ENCODE measurements at regions not wholly inside any gene's neighbourhood (a gene's known extent, or its start where the extent isn't known, plus 50 kb on each side); places are given as distances from the start of the nearest gene placed in this dataset.
A peak's percentile ranks its signal among the peaks of the same experiment; 100 is the strongest.

DNA sequence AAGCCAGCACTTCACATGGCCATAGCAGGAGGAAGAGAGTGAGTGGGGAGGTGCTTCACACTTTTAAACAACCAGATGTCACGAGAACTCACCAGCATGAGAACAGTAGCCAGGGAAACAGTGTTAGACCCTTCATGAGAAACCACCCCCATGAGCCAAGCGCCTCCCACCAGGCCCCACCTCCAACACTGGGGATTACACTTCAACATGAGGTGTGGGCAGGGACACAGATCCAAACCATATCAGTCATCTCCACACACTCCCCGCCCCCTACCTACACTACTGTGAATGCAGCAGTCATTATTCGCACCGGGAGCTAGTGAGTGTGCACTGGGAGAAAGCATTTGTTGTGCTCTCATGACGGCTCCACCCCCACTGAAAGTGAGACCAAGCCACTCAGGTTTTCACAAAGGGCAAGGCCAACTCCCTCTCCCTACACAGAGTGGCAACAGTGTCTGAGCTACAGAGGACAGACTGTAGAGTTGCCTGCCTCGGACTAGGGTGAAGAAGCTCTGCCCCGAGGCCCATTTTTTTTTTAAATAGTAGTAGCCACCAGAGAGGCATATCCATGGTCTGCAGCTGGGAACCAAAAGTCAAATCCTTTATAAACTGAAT is 125.6 kb downstream of the BARHL2 start:
- Histone ChIP-seq H3K36me3 (replicated peaks) (no peaks in the 10 kb centered on the region), H3K27me3 (replicated peaks) (no peaks in the 10 kb centered on the region), H3K4me3 (ENCODE audit: low read depth, low read length) (no peak overlapping the region), H3K27ac (no peak overlapping the region)
- in situ Hi-C loops (cut with HindIII; ENCODE audit: low pct_ligation_motif_present, low sequenced_read_pairs) = no loop called here
- TF ChIP-seq, protein P1, sequence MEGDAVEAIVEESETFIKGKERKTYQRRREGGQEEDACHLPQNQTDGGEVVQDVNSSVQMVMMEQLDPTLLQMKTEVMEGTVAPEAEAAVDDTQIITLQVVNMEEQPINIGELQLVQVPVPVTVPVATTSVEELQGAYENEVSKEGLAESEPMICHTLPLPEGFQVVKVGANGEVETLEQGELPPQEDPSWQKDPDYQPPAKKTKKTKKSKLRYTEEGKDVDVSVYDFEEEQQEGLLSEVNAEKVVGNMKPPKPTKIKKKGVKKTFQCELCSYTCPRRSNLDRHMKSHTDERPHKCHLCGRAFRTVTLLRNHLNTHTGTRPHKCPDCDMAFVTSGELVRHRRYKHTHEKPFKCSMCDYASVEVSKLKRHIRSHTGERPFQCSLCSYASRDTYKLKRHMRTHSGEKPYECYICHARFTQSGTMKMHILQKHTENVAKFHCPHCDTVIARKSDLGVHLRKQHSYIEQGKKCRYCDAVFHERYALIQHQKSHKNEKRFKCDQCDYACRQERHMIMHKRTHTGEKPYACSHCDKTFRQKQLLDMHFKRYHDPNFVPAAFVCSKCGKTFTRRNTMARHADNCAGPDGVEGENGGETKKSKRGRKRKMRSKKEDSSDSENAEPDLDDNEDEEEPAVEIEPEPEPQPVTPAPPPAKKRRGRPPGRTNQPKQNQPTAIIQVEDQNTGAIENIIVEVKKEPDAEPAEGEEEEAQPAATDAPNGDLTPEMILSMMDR (IDR thresholded peaks at IDR 0.05; ENCODE audit: low read depth, low read length, missing control alignments) = no peak
- no peak for DNase-seq

DNA sequence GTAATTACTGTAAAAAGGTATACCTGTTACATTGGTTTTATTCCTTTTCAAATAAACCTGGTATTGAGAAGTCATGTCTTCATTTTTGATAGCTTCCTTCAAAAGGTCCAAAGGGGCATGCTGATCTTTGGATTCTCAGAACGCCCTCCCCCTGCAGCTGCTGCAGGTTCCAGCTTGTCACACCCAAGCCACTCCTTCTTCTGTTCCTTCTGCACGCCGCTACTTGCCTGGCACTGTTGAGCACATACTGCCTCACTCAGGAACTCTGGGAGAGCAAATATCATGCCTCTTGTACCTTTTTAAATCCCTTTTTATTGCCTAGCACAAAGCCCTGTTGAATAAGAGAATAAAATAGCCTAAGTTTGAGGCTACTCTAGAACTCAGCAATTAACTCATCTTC is 136.9 kb downstream of the BARHL2 start:
- H3K27me3 ChIP-seq (replicated peaks) = no peaks in the 10 kb centered on the region
- H3K4me3 ChIP-seq (ENCODE audit: low read depth, low read length) = no peak overlapping the region
- no peaks in the 10 kb centered on the region for H3K36me3 ChIP-seq (replicated peaks)
- TF ChIP-seq, protein P1 (IDR thresholded peaks at IDR 0.05; ENCODE audit: low read depth, low read length, missing control alignments) = no peak
- in situ Hi-C loops (cut with HindIII; ENCODE audit: low pct_ligation_motif_present, low sequenced_read_pairs) = no loop called here
- no peak overlapping the region for H3K27ac ChIP-seq
- DNase-seq = no peak

DNA sequence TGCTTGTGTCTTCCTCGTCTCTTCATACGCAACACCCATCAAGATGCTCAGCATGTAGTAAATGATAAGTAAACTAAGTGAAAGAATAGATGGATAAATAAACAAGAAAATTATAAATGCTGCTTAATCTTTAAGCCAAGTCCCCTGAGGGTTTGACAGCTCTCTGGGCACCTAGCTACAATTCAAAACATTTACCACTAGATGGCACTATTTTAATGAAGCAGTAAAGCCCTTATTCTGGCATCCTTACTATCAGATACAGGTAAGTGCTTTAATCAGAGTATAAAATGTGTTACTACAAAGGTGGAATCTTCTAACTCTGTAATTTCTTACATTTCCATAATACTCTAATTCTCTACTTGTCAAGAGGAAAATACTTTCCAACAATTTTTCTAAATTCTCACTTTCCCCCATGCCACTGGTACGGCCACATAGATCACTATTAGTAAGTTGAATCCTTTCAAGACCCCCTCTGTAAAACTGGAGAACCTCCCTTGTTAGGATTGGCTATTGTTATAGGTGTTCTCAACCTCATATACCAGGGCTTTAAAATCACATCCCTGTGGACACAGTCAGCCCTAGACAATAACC is 137.8 kb downstream of the BARHL2 start:
- TF ChIP-seq, protein P1 (IDR thresholded peaks at IDR 0.05; ENCODE audit: low read depth, low read length, missing control alignments) = peak; percentile 57
- H3K27ac ChIP-seq = no peak overlapping the region
- H3K27me3 ChIP-seq (replicated peaks) = no peaks in the 10 kb centered on the region
- no peaks in the 10 kb centered on the region for H3K36me3 ChIP-seq (replicated peaks)
- in situ Hi-C loops (cut with HindIII; ENCODE audit: low pct_ligation_motif_present, low sequenced_read_pairs) = no loop called here
- DNase-seq = peak; percentile 9
- no peak overlapping the region for H3K4me3 ChIP-seq (ENCODE audit: low read depth, low read length)

- H3K27ac ChIP-seq = no peak overlapping the region
- no peaks in the 10 kb centered on the region for H3K27me3 ChIP-seq (replicated peaks)
- no peaks in the 10 kb centered on the region for H3K36me3 ChIP-seq (replicated peaks)
- no peak overlapping the region for H3K4me3 ChIP-seq (ENCODE audit: low read depth, low read length)
- in situ Hi-C loops (cut with HindIII; ENCODE audit: low pct_ligation_motif_present, low sequenced_read_pairs) = no loop called here
- no peak for DNase-seq
- TF ChIP-seq, protein P1 (IDR thresholded peaks at IDR 0.05; ENCODE audit: low read depth, low read length, missing control alignments) = no peak
These were observed 142.3 kb downstream of the BARHL2 start for GRCh38 chr1:90574692-90575370.

DNA sequence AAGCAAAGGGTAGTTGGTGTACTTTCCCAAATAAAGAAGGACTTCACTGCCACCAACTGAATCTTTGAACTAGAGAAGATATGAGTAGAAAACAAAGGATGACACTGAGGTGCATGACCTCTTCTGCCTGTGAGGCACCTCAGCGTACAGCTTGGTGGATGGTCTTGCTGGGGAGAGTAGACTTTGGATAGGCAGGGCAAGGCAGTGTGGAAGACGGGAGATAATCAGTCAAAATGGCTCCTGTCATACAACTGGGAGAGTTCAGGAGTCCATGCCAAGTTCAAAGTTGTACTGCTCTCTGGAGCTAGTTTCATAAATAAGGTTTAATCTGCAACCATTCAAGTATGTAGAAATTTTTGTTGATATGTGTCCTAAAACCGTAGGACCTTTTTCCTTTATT is 143.4 kb downstream of the BARHL2 start:
- in situ Hi-C loops (cut with HindIII; ENCODE audit: low pct_ligation_motif_present, low sequenced_read_pairs) = no loop called here
- TF ChIP-seq, protein P1 (IDR thresholded peaks at IDR 0.05; ENCODE audit: low read depth, low read length, missing control alignments) = no peak
- Histone ChIP-seq H3K27me3 (replicated peaks) (no peaks in the 10 kb centered on the region), H3K36me3 (replicated peaks) (no peaks in the 10 kb centered on the region), H3K27ac (no peak overlapping the region), H3K4me3 (ENCODE audit: low read depth, low read length) (no peak overlapping the region)
- DNase-seq = no peak

Data from brain microvascular endothelial cell (primary cell).